HCT116 (cell line): ENCODE measurements at regions not wholly inside any gene's neighbourhood (a gene's known extent, or its start where the extent isn't known, plus 50 kb on each side); places are given as distances from the start of the nearest gene placed in this dataset.

Experiments used
- ATAC-seq: fragments of 200-7000 bp; cut with Tn5 transposase; 2 replicates; pipeline ENCODE4 v1.9.1; 2020; ENCODE audit warnings: mild to moderate bottlenecking, moderate library complexity
- BruUV-seq: library from RNA; stranded (reverse); fragments of 400-500 nt; replicated peaks from 2 replicates; lab custom pipeline; 2021; lab: Mats Ljungman, UMichigan
- CTCF ChIA-PET: fragments of 300-600 bp; sonication (Branson Sonifier 250); formaldehyde crosslinking; loops from one replicate; lab custom pipeline; 2021; ENCODE audit warnings: antibody characterized with exemption; lab: Charles Lee
- POLR2A ChIA-PET: fragments of 300-600, 350-600 bp; sonication (Branson Sonifier 250); formaldehyde crosslinking; loops from one replicate; lab custom pipeline; 2021; ENCODE audit warnings: antibody characterized with exemption; lab: Charles Lee
- RAD21 ChIA-PET, 2 experiments: fragments of 300-600 bp; sonication (Branson Sonifier 250); formaldehyde crosslinking; loops; one replicate each; lab custom pipeline; 2023; ENCODE audit warnings: low total read pairs in 2 of 2; ENCODE audit not compliant: uncharacterized antibody in 2 of 2, unreplicated experiment in 2 of 2, low non-redundant PET in 1 of 2; lab: Charles Lee
- DNase-seq: peaks from one replicate; pipeline ENCODE4 v3.0.0-alpha.2; 2010; ENCODE audit warnings: low read depth, low spot score
- H2AFZ ChIP-seq: fragments of 200-600 bp; shearing (Covaris generic), sonication (generic); 2 replicates; pipeline ENCODE4 v1.6.1; 2017; ENCODE audit warnings: low read depth, mixed run types, mixed read lengths, antibody characterized with exemption, low read length; ENCODE audit not compliant: poor library complexity, severe bottlenecking
- H3K27ac ChIP-seq: 2 replicates; pipeline ENCODE4 v1.5.1; 2012; ENCODE audit warnings: low read depth, low read length
- H3K27me3 ChIP-seq: fragments of 200-600 bp; sonication (generic); 2 replicates; pipeline ENCODE4 v1.6.1; 2016; ENCODE audit warnings: mixed run types, low read length, mixed read lengths; ENCODE audit not compliant: insufficient read depth
- H3K36me3 ChIP-seq, 2 experiments: fragments of 200-500 bp in 1 of 2; fragments of 200-600 bp in 1 of 2; sonication (Bioruptor generic) in 1 of 2; sonication (generic) in 1 of 2; 2 replicates each; pipeline versions ENCODE4 v1.5.1 to v1.6.1; 2014 to 2016; ENCODE audit warnings: low read length in 2 of 2, inconsistent platforms in 1 of 2, mixed read lengths in 1 of 2, mixed run types in 1 of 2; ENCODE audit not compliant: insufficient read depth in 2 of 2, control insufficient read depth in 1 of 2
- H3K4me1 ChIP-seq, 2 experiments: fragments of 200-600 bp in 1 of 2; sonication (generic) in 1 of 2; 2 replicates each; pipeline versions ENCODE4 v1.5.1 to v1.6.1; 2012 to 2017; ENCODE audit warnings: low read length in 2 of 2, inconsistent platforms in 1 of 2, mild to moderate bottlenecking in 1 of 2, mixed read lengths in 1 of 2, mixed run types in 1 of 2, moderate library complexity in 1 of 2; ENCODE audit not compliant: insufficient read depth in 2 of 2, control insufficient read depth in 1 of 2
- H3K4me2 ChIP-seq: fragments of 200-600 bp; sonication (generic); 2 replicates; pipeline ENCODE4 v1.6.1; 2017; ENCODE audit warnings: mixed run types, low read length, mixed read lengths
- H3K4me3 ChIP-seq, 2 experiments: fragments of 200-600 bp in 1 of 2; sonication (generic) in 1 of 2; replicated peaks in 1 of 2; 2 replicates each; pipeline ENCODE4 v1.5.1; 2011 to 2016; ENCODE audit warnings: low read length in 2 of 2, control low read depth in 1 of 2, low read depth in 1 of 2, mild to moderate bottlenecking in 1 of 2, mixed read lengths in 1 of 2, mixed run types in 1 of 2
- H3K79me2 ChIP-seq: fragments of 200-600 bp; sonication (generic); 2 replicates; pipeline ENCODE4 v1.6.1; 2017; ENCODE audit warnings: mild to moderate bottlenecking, mixed run types, low read length, moderate library complexity, mixed read lengths; ENCODE audit not compliant: insufficient read depth
- H3K9ac ChIP-seq: fragments of 200-600 bp; sonication (generic); 2 replicates; pipeline ENCODE4 v1.6.1; 2016; ENCODE audit warnings: low read length, mixed read lengths
- H3K9me2 ChIP-seq: fragments of 200-600 bp; sonication (generic), shearing (Covaris generic); 2 replicates; pipeline ENCODE4 v1.6.1; 2017; ENCODE audit warnings: mixed run types, mild to moderate bottlenecking, moderate library complexity; ENCODE audit not compliant: insufficient read depth
- H3K9me3 ChIP-seq, 2 experiments: fragments of 200-500 bp in 1 of 2; fragments of 200-600 bp in 1 of 2; sonication (Bioruptor generic) in 1 of 2; sonication (generic) in 1 of 2; 2 replicates each; pipeline ENCODE4 v1.6.1; 2014 to 2017; ENCODE audit warnings: low read length in 2 of 2, mixed read lengths in 2 of 2, inconsistent platforms in 1 of 2, low read depth in 1 of 2, mild to moderate bottlenecking in 1 of 2, mixed run types in 1 of 2, moderate library complexity in 1 of 2; ENCODE audit not compliant: control insufficient read depth in 1 of 2, insufficient read depth in 1 of 2
- H4K20me1 ChIP-seq: fragments of 200-600 bp; sonication (generic), shearing (Covaris generic); 2 replicates; pipeline ENCODE4 v1.6.1; 2017; ENCODE audit warnings: mixed run types, mild to moderate bottlenecking, moderate library complexity; ENCODE audit not compliant: insufficient read depth
- CBX3 ChIP-seq: IDR thresholded peaks from 2 replicates; pipeline ENCODE4 v1.6.1; 2012; ENCODE audit warnings: low read depth
- CEBPB ChIP-seq: IDR thresholded peaks from 2 replicates; pipeline ENCODE4 v1.6.1; 2012; ENCODE audit warnings: low read depth
- FOSL1 ChIP-seq: IDR thresholded peaks from 2 replicates; pipeline ENCODE4 v1.6.1; 2012; ENCODE audit warnings: low read depth
- POLR2A ChIP-seq: IDR thresholded peaks from 2 replicates; pipeline ENCODE4 v1.7.0; 2011; ENCODE audit warnings: borderline replicate concordance; ENCODE audit not compliant: insufficient read depth, insufficient read length; ENCODE audit errors: extremely low read depth
- YY1 ChIP-seq: IDR thresholded peaks from 2 replicates; pipeline ENCODE4 v1.6.1; 2011; ENCODE audit warnings: low read length, low read depth, moderate library complexity, mild to moderate bottlenecking; ENCODE audit not compliant: insufficient replicate concordance; ENCODE audit errors: extremely low read depth
- ZFX ChIP-seq: fragments of 450-650 bp; IDR thresholded peaks from 2 replicates; pipeline ENCODE4 v1.6.1; 2017
- ZNF274 ChIP-seq: fragments of 200-500 bp; sonication (Bioruptor generic); IDR thresholded peaks from 2 replicates; pipeline ENCODE4 v1.6.1; 2014; ENCODE audit warnings: mild to moderate bottlenecking, low read depth, low read length, inconsistent platforms
- intact Hi-C: fragments of 100-400 bp; cut with micrococcal nuclease; formaldehyde crosslinking; loops from 2 replicates; pipeline ENCODE4 v1.10.0; 2022
- TF ChIP-seq, protein P1 (sequence below): IDR thresholded peaks from 2 replicates; pipeline ENCODE4 v1.6.1; 2012
- TF ChIP-seq, protein P2 (sequence below): IDR thresholded peaks from 2 replicates; pipeline ENCODE4 v1.6.1; 2012; ENCODE audit warnings: low read depth

DNA sequence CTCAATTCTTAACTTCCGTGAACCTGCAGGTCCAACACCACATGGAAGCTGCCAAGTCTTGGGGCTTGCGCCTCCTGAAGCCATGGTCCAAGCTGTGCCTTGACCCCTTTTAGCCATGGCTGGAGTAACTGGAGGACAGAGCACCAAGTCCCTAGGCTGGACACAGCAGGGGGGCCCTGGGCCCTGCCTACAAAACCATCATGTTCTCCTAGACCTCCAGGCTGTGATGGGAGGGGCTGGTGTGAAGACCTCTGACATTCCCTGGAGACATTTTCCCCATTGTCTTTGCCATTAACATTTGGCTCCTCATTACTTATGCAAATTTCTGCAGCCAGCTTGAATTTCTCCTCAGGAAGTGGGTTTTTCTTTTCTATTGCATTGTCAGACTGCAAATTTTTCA is 570.1 kb downstream of the FSCB start:
- no peaks in the 10 kb centered on the region for H3K36me3 ChIP-seq
- no peak overlapping the region for H3K9ac ChIP-seq
- H3K27me3 ChIP-seq, result no peaks in the 10 kb centered on the region
- H3K4me1 ChIP-seq, result no peaks in the 10 kb centered on the region
- BruUV-seq, result no TSS peak
- H2AFZ ChIP-seq, result no peak overlapping the region
- TF ChIP-seq YY1 (no peak), ZNF274 (no peak), CEBPB (no peak), CBX3 (no peak), FOSL1 (no peak), ZFX (no peak), POLR2A (no peak)
- TF ChIP-seq, protein P1, sequence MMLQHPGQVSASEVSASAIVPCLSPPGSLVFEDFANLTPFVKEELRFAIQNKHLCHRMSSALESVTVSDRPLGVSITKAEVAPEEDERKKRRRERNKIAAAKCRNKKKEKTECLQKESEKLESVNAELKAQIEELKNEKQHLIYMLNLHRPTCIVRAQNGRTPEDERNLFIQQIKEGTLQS, result no peak
- TF ChIP-seq, protein P2, sequence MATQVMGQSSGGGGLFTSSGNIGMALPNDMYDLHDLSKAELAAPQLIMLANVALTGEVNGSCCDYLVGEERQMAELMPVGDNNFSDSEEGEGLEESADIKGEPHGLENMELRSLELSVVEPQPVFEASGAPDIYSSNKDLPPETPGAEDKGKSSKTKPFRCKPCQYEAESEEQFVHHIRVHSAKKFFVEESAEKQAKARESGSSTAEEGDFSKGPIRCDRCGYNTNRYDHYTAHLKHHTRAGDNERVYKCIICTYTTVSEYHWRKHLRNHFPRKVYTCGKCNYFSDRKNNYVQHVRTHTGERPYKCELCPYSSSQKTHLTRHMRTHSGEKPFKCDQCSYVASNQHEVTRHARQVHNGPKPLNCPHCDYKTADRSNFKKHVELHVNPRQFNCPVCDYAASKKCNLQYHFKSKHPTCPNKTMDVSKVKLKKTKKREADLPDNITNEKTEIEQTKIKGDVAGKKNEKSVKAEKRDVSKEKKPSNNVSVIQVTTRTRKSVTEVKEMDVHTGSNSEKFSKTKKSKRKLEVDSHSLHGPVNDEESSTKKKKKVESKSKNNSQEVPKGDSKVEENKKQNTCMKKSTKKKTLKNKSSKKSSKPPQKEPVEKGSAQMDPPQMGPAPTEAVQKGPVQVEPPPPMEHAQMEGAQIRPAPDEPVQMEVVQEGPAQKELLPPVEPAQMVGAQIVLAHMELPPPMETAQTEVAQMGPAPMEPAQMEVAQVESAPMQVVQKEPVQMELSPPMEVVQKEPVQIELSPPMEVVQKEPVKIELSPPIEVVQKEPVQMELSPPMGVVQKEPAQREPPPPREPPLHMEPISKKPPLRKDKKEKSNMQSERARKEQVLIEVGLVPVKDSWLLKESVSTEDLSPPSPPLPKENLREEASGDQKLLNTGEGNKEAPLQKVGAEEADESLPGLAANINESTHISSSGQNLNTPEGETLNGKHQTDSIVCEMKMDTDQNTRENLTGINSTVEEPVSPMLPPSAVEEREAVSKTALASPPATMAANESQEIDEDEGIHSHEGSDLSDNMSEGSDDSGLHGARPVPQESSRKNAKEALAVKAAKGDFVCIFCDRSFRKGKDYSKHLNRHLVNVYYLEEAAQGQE, result no peak
- TF ChIP-seq, all 23 proteins: peak for 0
- DNase-seq (no peak), ATAC-seq (no peak)
- H4K20me1 ChIP-seq, result no peaks in the 10 kb centered on the region
- no peak overlapping the region for H3K4me2 ChIP-seq
- H3K27ac ChIP-seq, result no peak overlapping the region
- RAD21 ChIA-PET, result no interaction called here
- H3K9me2 ChIP-seq, result no peaks in the 10 kb centered on the region
- intact Hi-C loops, result no loop called here
- no peak overlapping the region for H3K4me3 ChIP-seq
- H3K79me2 ChIP-seq, result no peaks in the 10 kb centered on the region
- POLR2A ChIA-PET, result no interaction called here
- CTCF ChIA-PET, result no interaction called here
- no peaks in the 10 kb centered on the region for H3K9me3 ChIP-seq
